Islet of Langerhans (tissue), 1 donor: ENCODE measurements at regions not wholly inside any gene's neighbourhood (a gene's known extent, or its start where the extent isn't known, plus 50 kb on each side); places are given as distances from the start of the nearest gene placed in this dataset.

Experiments
- FAIRE-seq: peaks from one replicate; lab custom pipeline; 2011; peaks lifted over from hg19 to GRCh38; lab: Jason Lieb, UNC

GRCh38 chr10:130403153-130404075, 267.2 kb downstream of the GLRX3 start:
- no peak for FAIRE-seq

- no peak for FAIRE-seq
Measured at GRCh38 chr10:130404476-130405055, 268.4 kb downstream of the GLRX3 start.

GRCh38 chr10:130407052-130407451, 270.9 kb downstream of the GLRX3 start:
- FAIRE-seq, result no peak

- FAIRE-seq, result no peak
Measured at GRCh38 chr10:130409331-130409730, 273.1 kb downstream of the GLRX3 start.

GRCh38 chr10:130409931-130410330, 273.7 kb downstream of the GLRX3 start:
- no peak for FAIRE-seq

GRCh38 chr10:130411496-130412085, 275.4 kb downstream of the GLRX3 start:
- no peak for FAIRE-seq

GRCh38 chr10:130412317-130412716, 276.1 kb downstream of the GLRX3 start:
- FAIRE-seq, result no peak

GRCh38 chr10:130416334-130417150, 280.4 kb downstream of the GLRX3 start:
- no peak for FAIRE-seq

GRCh38 chr10:130418731-130419130, 282.5 kb downstream of the GLRX3 start:
- no peak for FAIRE-seq

GRCh38 chr10:130421909-130422308, 285.7 kb downstream of the GLRX3 start:
- FAIRE-seq, result no peak

- FAIRE-seq, result no peak
Measured at GRCh38 chr10:130422366-130423324, 286.5 kb downstream of the GLRX3 start.

GRCh38 chr10:130423455-130424305, 287.5 kb downstream of the GLRX3 start:
- no peak for FAIRE-seq

GRCh38 chr10:130424418-130424817, 288.2 kb downstream of the GLRX3 start:
- no peak for FAIRE-seq

GRCh38 chr10:130425169-130425568, 289.0 kb downstream of the GLRX3 start:
- no peak for FAIRE-seq

GRCh38 chr10:130425881-130426435, 289.8 kb downstream of the GLRX3 start:
- FAIRE-seq, result no peak

- FAIRE-seq, result no peak
Measured at GRCh38 chr10:130427216-130427722, 291.1 kb downstream of the GLRX3 start.

- FAIRE-seq, result no peak
Measured at GRCh38 chr10:130428936-130429335, 292.7 kb downstream of the GLRX3 start.

GRCh38 chr10:130429809-130430208, 293.6 kb downstream of the GLRX3 start:
- no peak for FAIRE-seq

- no peak for FAIRE-seq
Measured at GRCh38 chr10:130430291-130430690, 294.1 kb downstream of the GLRX3 start.
